Heart left ventricle (tissue), 16 donors: ENCODE measurements at regions not wholly inside any gene's neighbourhood (a gene's known extent, or its start where the extent isn't known, plus 50 kb on each side); places are given as distances from the start of the nearest gene placed in this dataset.

ENCODE experiments used
- ATAC-seq, 4 donors: fragments of 200-7000 bp; cut with Tn5 transposase; one replicate each; pipeline ENCODE4 v1.9.1; 2020 to 2022; ENCODE audit warnings: moderate library complexity in 4 of 4, mild to moderate bottlenecking in 3 of 4, moderate number of reproducible peaks in 1 of 4
- DNase-seq, 5 donors: peaks; one replicate each; pipeline ENCODE4 v3.0.0-alpha.2; 2020
- H3K27ac ChIP-seq, 12 donors: fragments of 200-600 bp; sonication (generic) in 4 of 12; one replicate each; pipeline versions ENCODE4 v1.5.0 to v1.8.0; 2016 to 2022; ENCODE audit warnings: mild to moderate bottlenecking in 2 of 12
- H3K27me3 ChIP-seq, 9 donors: fragments of 200-600 bp; sonication (generic) in 2 of 9; one replicate each; pipeline versions ENCODE4 v1.5.1 to v1.8.0; 2016 to 2022; ENCODE audit warnings: mild to moderate bottlenecking in 3 of 9
- H3K36me3 ChIP-seq, 9 donors: fragments of 200-600 bp; sonication (generic) in 2 of 9; one replicate each; pipeline versions ENCODE4 v1.5.0 to v1.8.0; 2018 to 2022; ENCODE audit warnings: mild to moderate bottlenecking in 2 of 9
- H3K4me1 ChIP-seq, 12 donors: fragments of 200-600 bp; sonication (generic) in 4 of 12; one replicate each; pipeline versions ENCODE4 v1.5.0 to v1.8.0; 2016 to 2022; ENCODE audit warnings: mild to moderate bottlenecking in 3 of 12
- H3K4me3 ChIP-seq, 12 donors: fragments of 200-600 bp; sonication (generic) in 4 of 12; one replicate each; pipeline versions ENCODE4 v1.5.0 to v1.8.0; 2017 to 2022; ENCODE audit warnings: mild to moderate bottlenecking in 9 of 12, moderate library complexity in 4 of 12
- H3K9me3 ChIP-seq, 12 donors: fragments of 200-600 bp; sonication (generic) in 4 of 12; one replicate each; pipeline versions ENCODE4 v1.5.0 to v1.8.0; 2016 to 2022; ENCODE audit warnings: mild to moderate bottlenecking in 1 of 12
- POLR2A ChIP-seq, 2 donors: fragments of 450-650 bp; IDR thresholded peaks; one replicate each; pipeline ENCODE4 v1.6.1; 2017; ENCODE audit warnings: antibody characterized with exemption in 2 of 2, mild to moderate bottlenecking in 2 of 2, moderate library complexity in 2 of 2
- WGBS, 4 donors: extraction: QIAGEN DNeasy Blood & Tissue Kit in 2 of 4; methylation state at CpG; one replicate each; pipeline versions ENCODE4 v1.1.5 to v1.1.7; 2013 to 2018; 5-methylcytosine and 5-hydroxymethylcytosine counted together
- intact Hi-C, 10 donors: fragments of 100-400 bp; cut with DNase I; formaldehyde crosslinking; loops; one replicate each; pipeline versions ENCODE4 v1.11.1 to v1.14.2; 2022
- TF ChIP-seq, protein P1 (sequence below), 12 donors: fragments of 200-600 bp; sonication (generic) in 4 of 12; IDR thresholded peaks; one replicate each; pipeline versions ENCODE4 v1.5.0 to v1.8.0; 2018 to 2022; ENCODE audit warnings: antibody characterized with exemption in 12 of 12, mild to moderate bottlenecking in 5 of 12
- donor health status: ischemic (EF 13 %, LVEDD 7.1; RV severe dilation, severe dysfunction).
- donor health status: healthy with polysubstance abuse.
- donor health status: DM: no; HTN: yes; CAD: no.
- donor health status: DM: no; HTN: no; CAD: no.
- donor health status: ischemic (EF 25% LVEDD 6.9; RV normal size, moderate dysfunction).
- donor health status: ischemic (EF 25% LVEDD 5.7; RV mildly dilated, moderate dysfunction).
- donor health status: healthy.
- donor health status: DM: yes; HTN: yes; CAD: no.
- donor health status: ischemic (EF 35%, LVEDD 5.7; RV mildly dilated, moderate dysfunction).
- donor health status: nonischemic (EF 11% LVEDD 7.7; RV severe dilation, severe dysfunction).
- donor health status: DM: yes; HTN: yes; CAD: no.
- donor health status: PGD.
- donor health status: ischemic (EF 29% LVEDD 5.4; RV normal size, mild dysfunction).
- donor health status: nonischemic (EF 23%, LVEDD 6.1; RV moderate dilation, normal function).

DNA sequence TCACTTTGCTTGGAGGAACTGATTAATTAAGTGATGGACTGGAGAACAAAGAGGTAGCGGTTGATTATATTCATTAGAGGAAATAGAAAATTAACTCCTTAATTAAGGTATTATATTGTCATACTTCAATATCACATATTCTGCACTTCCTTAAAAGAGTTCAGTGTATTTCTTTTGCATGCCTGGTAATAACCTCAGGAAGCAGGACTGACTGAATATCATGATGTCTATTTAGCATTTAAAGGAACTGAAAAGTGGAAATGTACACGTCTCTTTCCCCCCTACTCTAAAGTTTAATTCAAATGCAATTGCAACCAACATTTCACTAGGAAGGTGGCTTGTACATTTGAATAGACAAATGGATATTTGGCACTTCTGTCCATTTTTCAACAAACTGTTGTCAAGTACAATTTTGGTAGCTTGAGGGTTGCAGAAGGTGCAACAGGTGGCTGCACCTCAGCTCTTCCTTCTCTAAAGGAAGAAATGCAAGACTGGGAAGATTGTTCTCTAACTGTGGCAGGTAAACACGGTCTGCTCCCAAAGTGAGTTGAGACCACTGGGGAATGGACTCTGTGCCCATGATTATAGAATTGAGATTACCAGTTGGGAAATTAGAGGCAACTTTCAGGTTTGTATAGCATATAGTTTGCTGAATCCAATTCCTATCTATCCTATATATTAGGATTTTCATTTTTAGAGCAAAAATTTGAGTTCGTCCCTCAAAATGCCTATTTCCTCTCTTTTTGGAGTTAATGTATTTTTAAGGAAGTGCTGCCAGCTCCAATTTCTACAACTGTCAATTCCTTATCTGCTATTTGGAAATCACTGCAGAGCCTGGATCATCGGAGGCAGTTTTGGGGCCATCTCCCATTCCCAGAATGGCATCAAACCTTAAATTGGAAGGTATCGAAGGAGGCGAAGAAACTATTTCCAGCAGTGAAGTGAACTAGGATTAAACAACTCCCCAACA is 98.9 kb upstream of the TAF11L2 start:
- DNase-seq (no peak), ATAC-seq (no peak)
- no peak overlapping the region for H3K27ac ChIP-seq
- no peaks in the 10 kb centered on the region for H3K9me3 ChIP-seq
- H3K27me3 ChIP-seq: peaks cover 0 to 48% (median 6%) of the 10 kb centered on the region in 9 donors
- intact Hi-C loops: no loop called here
- H3K4me3 ChIP-seq: no peak overlapping the region
- H3K36me3 ChIP-seq: no peaks in the 10 kb centered on the region
- TF ChIP-seq, protein P1, sequence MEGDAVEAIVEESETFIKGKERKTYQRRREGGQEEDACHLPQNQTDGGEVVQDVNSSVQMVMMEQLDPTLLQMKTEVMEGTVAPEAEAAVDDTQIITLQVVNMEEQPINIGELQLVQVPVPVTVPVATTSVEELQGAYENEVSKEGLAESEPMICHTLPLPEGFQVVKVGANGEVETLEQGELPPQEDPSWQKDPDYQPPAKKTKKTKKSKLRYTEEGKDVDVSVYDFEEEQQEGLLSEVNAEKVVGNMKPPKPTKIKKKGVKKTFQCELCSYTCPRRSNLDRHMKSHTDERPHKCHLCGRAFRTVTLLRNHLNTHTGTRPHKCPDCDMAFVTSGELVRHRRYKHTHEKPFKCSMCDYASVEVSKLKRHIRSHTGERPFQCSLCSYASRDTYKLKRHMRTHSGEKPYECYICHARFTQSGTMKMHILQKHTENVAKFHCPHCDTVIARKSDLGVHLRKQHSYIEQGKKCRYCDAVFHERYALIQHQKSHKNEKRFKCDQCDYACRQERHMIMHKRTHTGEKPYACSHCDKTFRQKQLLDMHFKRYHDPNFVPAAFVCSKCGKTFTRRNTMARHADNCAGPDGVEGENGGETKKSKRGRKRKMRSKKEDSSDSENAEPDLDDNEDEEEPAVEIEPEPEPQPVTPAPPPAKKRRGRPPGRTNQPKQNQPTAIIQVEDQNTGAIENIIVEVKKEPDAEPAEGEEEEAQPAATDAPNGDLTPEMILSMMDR (IDR thresholded peaks at IDR 0.05): no peak
- no peak for TF ChIP-seq POLR2A (IDR thresholded peaks at IDR 0.05)
- peaks cover 0 to 19% (median 0%) of the 10 kb centered on the region in 12 donors for H3K4me1 ChIP-seq
- WGBS, 4 donors: 60 to 67% (median 62%) methylated on average over 7 of the region's 7 CpGs

DNA sequence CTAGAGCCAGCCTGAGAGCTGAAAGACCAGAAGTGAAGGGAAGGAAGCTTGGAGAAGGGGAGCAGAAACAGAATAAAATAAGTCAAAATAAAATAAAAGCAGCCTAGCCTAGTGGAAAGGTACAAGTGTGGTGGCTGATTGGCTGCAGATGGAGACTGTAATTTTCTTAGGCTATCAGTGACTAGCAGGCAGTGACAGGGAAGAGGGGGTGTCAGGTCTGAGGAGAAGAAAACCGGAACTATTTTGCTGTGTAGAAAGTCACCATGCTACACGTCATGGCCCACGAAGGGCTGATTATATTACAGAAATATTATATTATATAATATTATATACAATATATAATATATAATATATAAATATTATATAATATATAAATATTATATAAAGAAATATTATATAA is 98.1 kb upstream of the TAF11L2 start:
- WGBS, 4 donors: 36 to 60% (median 43%) methylated on average over 3 of the region's 3 CpGs
- Histone ChIP-seq H3K27me3 (peaks cover 0 to 48% (median 6%) of the 10 kb centered on the region in 9 donors), H3K4me3 (no peak overlapping the region), H3K4me1 (peaks cover 0 to 19% (median 0%) of the 10 kb centered on the region in 12 donors), H3K9me3 (no peaks in the 10 kb centered on the region), H3K27ac (no peak overlapping the region), H3K36me3 (no peaks in the 10 kb centered on the region)
- intact Hi-C loops: no loop called here
- no peak for TF ChIP-seq POLR2A (IDR thresholded peaks at IDR 0.05)
- TF ChIP-seq, protein P1 (IDR thresholded peaks at IDR 0.05): no peak
- no peak for DNase-seq
- no peak for ATAC-seq

DNA sequence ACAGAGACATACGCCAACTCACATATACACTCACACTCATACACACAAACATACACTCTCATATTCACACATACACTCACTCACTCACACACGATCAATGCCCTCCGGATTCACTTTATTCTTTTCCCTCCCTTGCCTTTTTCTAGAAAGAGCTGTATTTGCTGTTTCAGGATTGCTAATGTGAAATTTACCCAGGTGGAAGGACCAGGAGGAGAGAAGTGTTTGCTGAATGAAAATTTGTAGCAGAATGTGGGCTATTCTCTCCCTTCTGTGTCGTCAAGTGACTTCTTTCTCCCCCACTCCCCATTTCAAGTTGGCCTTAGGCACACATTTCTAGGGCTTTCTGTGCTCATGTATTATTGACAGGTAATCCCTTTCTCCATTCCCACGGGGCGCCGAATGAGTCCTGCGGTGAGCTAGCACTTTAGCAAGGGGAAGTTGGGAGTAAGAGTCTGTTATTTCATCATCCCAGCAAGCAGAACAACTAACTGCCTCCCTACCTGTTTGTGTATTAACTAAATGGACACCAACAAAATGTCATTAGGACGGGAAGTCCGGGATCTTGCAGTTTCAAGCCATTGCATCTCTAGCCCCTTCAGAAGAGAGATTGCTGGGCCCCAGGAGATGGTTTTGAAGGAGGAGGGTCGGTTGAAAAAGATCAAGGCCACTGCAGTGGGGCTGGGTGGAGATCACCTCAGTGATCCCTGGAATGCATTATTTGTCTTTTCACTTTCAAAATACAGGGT is 97.1 kb upstream of the TAF11L2 start:
- ATAC-seq (no peak), DNase-seq (no peak)
- Histone ChIP-seq H3K27me3 (peaks cover 0 to 48% (median 6%) of the 10 kb centered on the region in 9 donors), H3K9me3 (no peaks in the 10 kb centered on the region), H3K36me3 (no peaks in the 10 kb centered on the region), H3K27ac (no peak overlapping the region), H3K4me1 (peaks cover 0 to 19% (median 0%) of the 10 kb centered on the region in 12 donors), H3K4me3 (no peak overlapping the region)
- TF ChIP-seq POLR2A (IDR thresholded peaks at IDR 0.05): no peak
- TF ChIP-seq, protein P1 (IDR thresholded peaks at IDR 0.05): no peak
- WGBS, 4 donors: 40 to 47% (median 42%) methylated on average over 11 of the region's 11 CpGs
- intact Hi-C loops: no loop called here
